AG09319 (cell line): ENCODE measurements at regions not wholly inside any gene's neighbourhood (a gene's known extent, or its start where the extent isn't known, plus 50 kb on each side); places are given as distances from the start of the nearest gene placed in this dataset.
"Not testable (repeated sequence)": the region's sequence is repeated elsewhere in the genome, so short reads cannot be mapped to it uniquely, and the experiment has no call there.

ENCODE experiments used
- DNase-seq: peaks from one replicate; pipeline ENCODE4 v3.0.0-alpha.2; 2010; ENCODE audit warnings: low read depth; ENCODE audit errors: extremely low read depth
- CTCF ChIP-seq: IDR thresholded peaks from 2 replicates; pipeline ENCODE4 v1.5.1; 2011; ENCODE audit warnings: low read depth, mild to moderate bottlenecking, inconsistent platforms, low read length, moderate library complexity

- TF ChIP-seq CTCF = no peak
- no peak for DNase-seq
These were observed 211.2 kb upstream of the EDNRB start for GRCh38 chr13:78129823-78130222.

GRCh38 chr13:78129359-78129758 is 210.7 kb upstream of the EDNRB start:
- TF ChIP-seq CTCF = no peak
- no peak for DNase-seq

GRCh38 chr13:78121459-78122348 is 203.1 kb upstream of the EDNRB start:
- DNase-seq = peak; percentile 50
- TF ChIP-seq CTCF = peak; percentile 87

- DNase-seq = no peak
- no peak for TF ChIP-seq CTCF
These were observed 202.4 kb upstream of the EDNRB start for GRCh38 chr13:78121001-78121400.

GRCh38 chr13:78120144-78120543 is 201.5 kb upstream of the EDNRB start:
- DNase-seq = not testable (repeated sequence)

GRCh38 chr13:78117070-78117469 is 198.4 kb upstream of the EDNRB start:
- not testable (repeated sequence) for DNase-seq

GRCh38 chr13:78105656-78106055 is 187.0 kb upstream of the EDNRB start:
- no peak for TF ChIP-seq CTCF
- no peak for DNase-seq

- no peak for DNase-seq
- TF ChIP-seq CTCF = no peak
These were observed 185.3 kb upstream of the EDNRB start for GRCh38 chr13:78103936-78104335.
